ENCODE measurements at regions not wholly inside any gene's neighbourhood (a gene's known extent, or its start where the extent isn't known, plus 50 kb on each side); places are given as distances from the start of the nearest gene placed in this dataset.

DNA sequence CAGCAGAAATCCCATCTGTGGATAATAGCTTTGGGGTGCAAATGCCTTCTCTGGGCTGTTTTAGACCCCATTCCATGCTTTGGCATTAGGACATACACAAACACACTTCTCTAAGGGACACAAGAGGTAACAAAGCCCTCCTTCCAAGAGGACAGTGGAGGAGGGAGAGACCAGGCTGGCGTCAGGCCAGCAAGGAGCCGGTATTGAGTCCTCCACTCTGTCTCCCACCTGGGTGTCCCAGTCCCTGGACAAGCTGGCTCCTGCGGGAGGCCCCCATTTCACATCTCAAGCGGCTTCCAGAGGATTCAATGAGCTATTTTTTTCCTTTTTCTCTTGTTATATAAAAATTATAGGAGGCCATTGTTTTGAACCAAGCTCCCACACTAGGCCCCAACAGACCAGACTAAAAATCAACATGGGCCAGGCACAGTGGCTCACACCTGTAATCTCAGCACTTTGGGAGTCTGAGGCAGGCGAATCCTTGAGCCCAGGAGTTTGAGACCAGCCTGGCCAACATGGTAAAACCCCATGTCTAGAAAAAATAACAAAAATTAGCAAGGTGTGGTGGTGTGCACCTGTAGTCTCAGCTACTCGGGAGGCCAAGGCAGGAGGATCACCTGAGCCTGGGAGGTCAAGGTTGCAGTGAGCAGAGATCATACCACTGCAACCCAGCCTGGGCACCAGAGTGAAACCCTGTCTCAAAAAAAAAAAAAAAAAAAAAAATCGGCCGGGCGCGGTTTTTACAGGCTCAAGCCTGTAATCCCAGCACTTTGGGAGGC lies 142.9 kb downstream of the TOMM20 start:
- TF ChIP-seq, protein P1, sequence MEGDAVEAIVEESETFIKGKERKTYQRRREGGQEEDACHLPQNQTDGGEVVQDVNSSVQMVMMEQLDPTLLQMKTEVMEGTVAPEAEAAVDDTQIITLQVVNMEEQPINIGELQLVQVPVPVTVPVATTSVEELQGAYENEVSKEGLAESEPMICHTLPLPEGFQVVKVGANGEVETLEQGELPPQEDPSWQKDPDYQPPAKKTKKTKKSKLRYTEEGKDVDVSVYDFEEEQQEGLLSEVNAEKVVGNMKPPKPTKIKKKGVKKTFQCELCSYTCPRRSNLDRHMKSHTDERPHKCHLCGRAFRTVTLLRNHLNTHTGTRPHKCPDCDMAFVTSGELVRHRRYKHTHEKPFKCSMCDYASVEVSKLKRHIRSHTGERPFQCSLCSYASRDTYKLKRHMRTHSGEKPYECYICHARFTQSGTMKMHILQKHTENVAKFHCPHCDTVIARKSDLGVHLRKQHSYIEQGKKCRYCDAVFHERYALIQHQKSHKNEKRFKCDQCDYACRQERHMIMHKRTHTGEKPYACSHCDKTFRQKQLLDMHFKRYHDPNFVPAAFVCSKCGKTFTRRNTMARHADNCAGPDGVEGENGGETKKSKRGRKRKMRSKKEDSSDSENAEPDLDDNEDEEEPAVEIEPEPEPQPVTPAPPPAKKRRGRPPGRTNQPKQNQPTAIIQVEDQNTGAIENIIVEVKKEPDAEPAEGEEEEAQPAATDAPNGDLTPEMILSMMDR (IDR thresholded peaks at IDR 0.05; ENCODE audit: unreplicated experiment) = no peak
- DNase-seq (ENCODE audit: low spot score) = no peak
- H3K36me3 Mint-ChIP-seq (ENCODE audit: low read depth, unreplicated experiment) = no peaks in the 10 kb centered on the region
- H3K27ac Mint-ChIP-seq (ENCODE audit: unreplicated experiment) = no peak overlapping the region
- no peak overlapping the region for H3K4me3 Mint-ChIP-seq (ENCODE audit: unreplicated experiment)
- peaks cover 33% of the 10 kb centered on the region for H3K4me1 Mint-ChIP-seq (ENCODE audit: unreplicated experiment)
- H3K27me3 Mint-ChIP-seq (ENCODE audit: unreplicated experiment) = peaks cover 2% of the 10 kb centered on the region
- H3K9me3 Mint-ChIP-seq (ENCODE audit: unreplicated experiment) = no peaks in the 10 kb centered on the region

DNA sequence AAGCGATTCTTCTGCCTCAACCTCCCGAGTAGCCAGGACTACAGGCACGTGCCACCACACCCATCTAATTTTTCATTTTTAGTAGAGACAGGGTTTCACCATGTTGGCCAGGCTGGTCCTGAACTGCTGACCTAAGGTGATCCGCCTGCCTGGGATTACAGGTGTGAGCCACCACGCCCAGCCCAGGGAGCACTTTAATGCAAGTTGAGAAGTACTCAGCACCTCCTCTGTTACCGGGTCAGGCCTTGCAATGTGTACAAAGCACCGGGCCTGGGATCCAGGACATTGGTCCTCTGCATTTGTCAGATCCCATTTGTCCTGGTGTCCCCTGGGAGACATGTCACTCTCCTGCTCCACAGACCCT lies 143.6 kb downstream of the TOMM20 start:
- Mint-ChIP-seq H3K27ac (ENCODE audit: unreplicated experiment) (no peak overlapping the region), H3K9me3 (ENCODE audit: unreplicated experiment) (no peaks in the 10 kb centered on the region), H3K36me3 (ENCODE audit: low read depth, unreplicated experiment) (no peaks in the 10 kb centered on the region), H3K4me3 (ENCODE audit: unreplicated experiment) (no peak overlapping the region), H3K4me1 (ENCODE audit: unreplicated experiment) (peaks cover 37% of the 10 kb centered on the region), H3K27me3 (ENCODE audit: unreplicated experiment) (no peaks in the 10 kb centered on the region)
- no peak for DNase-seq (ENCODE audit: low spot score)
- TF ChIP-seq, protein P1 (IDR thresholded peaks at IDR 0.05; ENCODE audit: unreplicated experiment) = no peak

DNA sequence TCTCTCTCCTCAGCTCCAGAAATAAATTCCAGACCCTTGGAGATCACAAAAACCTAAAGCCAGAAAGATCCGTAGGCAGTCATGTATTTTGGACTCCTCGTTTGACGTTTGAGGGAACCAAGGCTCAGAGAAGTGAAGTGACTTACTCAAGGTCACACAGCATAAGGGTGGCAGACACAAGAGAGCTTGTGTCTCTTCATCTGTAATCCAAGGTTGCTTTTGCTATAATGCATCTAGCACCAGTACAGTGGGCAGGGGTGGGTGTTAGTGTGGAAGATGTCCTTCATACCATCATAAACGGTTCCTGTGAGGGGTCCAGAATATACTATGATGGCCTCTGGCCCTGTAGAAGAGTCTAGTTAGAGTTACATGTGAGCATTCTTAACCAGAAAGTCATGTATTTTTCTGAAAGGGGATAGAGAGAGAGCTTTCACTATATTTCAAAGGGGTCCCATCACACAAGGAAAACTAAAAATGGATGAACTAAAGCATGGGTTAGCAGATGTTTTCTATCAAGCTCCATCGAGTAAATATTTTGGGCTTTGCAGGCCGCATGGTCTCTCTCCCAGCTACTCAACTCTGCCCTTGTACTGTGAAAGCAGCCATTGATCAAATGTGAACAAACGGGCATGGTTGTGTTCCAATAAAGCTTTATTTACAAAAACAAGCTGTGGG lies 144.9 kb downstream of the TOMM20 start:
- Mint-ChIP-seq H3K9me3 (ENCODE audit: unreplicated experiment) (no peaks in the 10 kb centered on the region), H3K36me3 (ENCODE audit: low read depth, unreplicated experiment) (no peaks in the 10 kb centered on the region), H3K4me1 (ENCODE audit: unreplicated experiment) (peaks cover 48% of the 10 kb centered on the region), H3K4me3 (ENCODE audit: unreplicated experiment) (no peak overlapping the region), H3K27ac (ENCODE audit: unreplicated experiment) (peak overlapping the region; percentile 33), H3K27me3 (ENCODE audit: unreplicated experiment) (no peaks in the 10 kb centered on the region)
- TF ChIP-seq, protein P1 (IDR thresholded peaks at IDR 0.05; ENCODE audit: unreplicated experiment) = no peak
- no peak for DNase-seq (ENCODE audit: low spot score)

DNA sequence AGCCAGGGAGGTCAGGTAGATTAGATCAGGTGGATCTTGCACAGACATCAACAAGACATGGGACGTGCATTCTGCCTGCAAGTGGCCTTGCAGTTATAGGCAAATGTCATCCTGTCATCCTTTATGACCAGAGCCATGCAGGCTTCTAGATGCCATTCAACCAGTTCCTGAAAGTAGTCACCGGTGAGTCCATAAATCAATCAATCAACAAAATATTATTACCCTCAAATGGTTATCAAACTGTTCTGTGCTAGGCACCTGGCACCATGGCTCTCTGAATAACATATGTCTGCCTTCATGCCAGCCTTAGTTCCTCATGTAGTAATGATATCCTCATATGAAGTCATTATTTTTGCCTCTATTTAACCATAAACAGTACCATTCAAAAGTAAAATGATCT lies 146.9 kb downstream of the TOMM20 start:
- TF ChIP-seq, protein P1 (IDR thresholded peaks at IDR 0.05; ENCODE audit: unreplicated experiment) = no peak
- Mint-ChIP-seq H3K4me1 (ENCODE audit: unreplicated experiment) (peaks cover 44% of the 10 kb centered on the region), H3K27ac (ENCODE audit: unreplicated experiment) (no peak overlapping the region), H3K4me3 (ENCODE audit: unreplicated experiment) (no peak overlapping the region), H3K9me3 (ENCODE audit: unreplicated experiment) (no peaks in the 10 kb centered on the region), H3K27me3 (ENCODE audit: unreplicated experiment) (no peaks in the 10 kb centered on the region), H3K36me3 (ENCODE audit: low read depth, unreplicated experiment) (no peaks in the 10 kb centered on the region)
- DNase-seq (ENCODE audit: low spot score) = no peak
